GM23338 (cell line): ENCODE measurements at regions not wholly inside any gene's neighbourhood (a gene's known extent, or its start where the extent isn't known, plus 50 kb on each side); places are given as distances from the start of the nearest gene placed in this dataset.

Source experiments
- ATAC-seq: fragments of 200-7000 bp; cut with Tn5 transposase; 3 replicates; pipeline ENCODE4 v1.9.1; 2020
- DNase-seq: peaks from one replicate; pipeline ENCODE4 v3.0.0-alpha.2; 2015; ENCODE audit warnings: low spot score
- H2AFZ ChIP-seq: fragments of 200-600 bp; sonication (generic); 2 replicates; pipeline ENCODE4 v1.8.0; 2016; ENCODE audit warnings: antibody characterized with exemption, mild to moderate bottlenecking, moderate library complexity
- H3F3A ChIP-seq: fragments of 200-600 bp; sonication (generic); replicated peaks from 2 replicates; pipeline ENCODE4 v1.8.0; 2017; ENCODE audit warnings: antibody characterized with exemption, mixed run types, low read depth
- H3K27ac ChIP-seq: fragments of 200-600 bp; sonication (generic); 2 replicates; pipeline ENCODE4 v1.6.1; 2016; ENCODE audit warnings: low read depth
- H3K27me3 ChIP-seq: fragments of 200-600 bp; sonication (generic); 2 replicates; pipeline ENCODE4 v1.8.0; 2016; ENCODE audit warnings: mild to moderate bottlenecking, mixed run types, moderate library complexity; ENCODE audit not compliant: insufficient read depth
- H3K36me3 ChIP-seq: fragments of 200-600 bp; sonication (generic); 2 replicates; pipeline ENCODE4 v1.8.0; 2016; ENCODE audit warnings: mild to moderate bottlenecking; ENCODE audit not compliant: insufficient read depth
- H3K4me1 ChIP-seq: fragments of 200-600 bp; sonication (generic); 2 replicates; pipeline ENCODE4 v1.8.0; 2016; ENCODE audit warnings: mild to moderate bottlenecking, moderate library complexity; ENCODE audit not compliant: insufficient read depth
- H3K4me2 ChIP-seq: fragments of 200-600 bp; sonication (generic); 2 replicates; pipeline ENCODE4 v1.7.1; 2017; ENCODE audit warnings: mixed run types
- H3K4me3 ChIP-seq: fragments of 200-600 bp; sonication (generic); 2 replicates; pipeline ENCODE4 v1.6.1; 2016; ENCODE audit warnings: mixed run types
- H3K79me2 ChIP-seq: fragments of 200-600 bp; sonication (generic); replicated peaks from 2 replicates; pipeline ENCODE4 v1.8.0; 2017; ENCODE audit warnings: mild to moderate bottlenecking; ENCODE audit not compliant: insufficient read depth
- H3K9me2 ChIP-seq: fragments of 200-600 bp; sonication (generic); 2 replicates; pipeline ENCODE4 v1.8.0; 2017; ENCODE audit not compliant: insufficient read depth
- H4K20me1 ChIP-seq: fragments of 200-600 bp; sonication (generic); replicated peaks from 2 replicates; pipeline ENCODE4 v1.8.0; 2017; ENCODE audit warnings: mild to moderate bottlenecking; ENCODE audit not compliant: insufficient read depth
- H3K27ac Mint-ChIP-seq: 2 replicates; pipeline ENCODE4 v1.8.0; 2020; ENCODE audit warnings: inconsistent platforms, mild to moderate bottlenecking, moderate library complexity, mixed read lengths
- H3K27me3 Mint-ChIP-seq: 3 replicates; pipeline ENCODE4 v1.8.0; 2022; ENCODE audit warnings: low read depth, mild to moderate bottlenecking, moderate library complexity, mixed read lengths, inconsistent platforms; ENCODE audit not compliant: insufficient read depth, poor library complexity
- H3K36me3 Mint-ChIP-seq: 3 replicates; pipeline ENCODE4 v1.8.0; 2021; ENCODE audit warnings: low read depth, mild to moderate bottlenecking, inconsistent platforms, moderate library complexity, mixed read lengths
- H3K4me1 Mint-ChIP-seq: 3 replicates; pipeline ENCODE4 v1.8.0; 2020; ENCODE audit warnings: mild to moderate bottlenecking, inconsistent platforms, mixed read lengths
- H3K4me3 Mint-ChIP-seq: 3 replicates; pipeline ENCODE4 v1.8.0; 2021; ENCODE audit warnings: moderate library complexity, mild to moderate bottlenecking, inconsistent platforms, mixed read lengths
- H3K9me3 Mint-ChIP-seq: 3 replicates; pipeline ENCODE4 v1.8.0; 2020; ENCODE audit warnings: moderate library complexity, mild to moderate bottlenecking, inconsistent platforms, mixed read lengths
- CREB1 ChIP-seq: fragments of 250-450 bp; sonication (Bioruptor Pico); IDR thresholded peaks from 2 replicates; pipeline ENCODE4 v1.5.0; 2020; ENCODE audit warnings: low read depth, mild to moderate bottlenecking, moderate library complexity
- CTCF ChIP-seq, 2 experiments: fragments of 200-600 bp in 1 of 2; sonication (generic) in 1 of 2; conservative IDR thresholded peaks; 2 replicates each; pipeline versions ENCODE4 v1.5.1 to v1.6.1; 2016 to 2017; ENCODE audit warnings: antibody characterized with exemption in 2 of 2, low read depth in 2 of 2, mild to moderate bottlenecking in 2 of 2, moderate library complexity in 1 of 2
- ETS1 ChIP-seq: IDR thresholded peaks from 2 replicates; pipeline ENCODE4 v1.6.1; 2016; ENCODE audit warnings: antibody characterized with exemption
- EZH2 ChIP-seq: fragments of 200-600 bp; sonication (generic); IDR thresholded peaks from one replicate; pipeline ENCODE4 v1.8.0; 2017; ENCODE audit warnings: antibody characterized with exemption, mild to moderate bottlenecking, low read depth; ENCODE audit not compliant: unreplicated experiment
- EZH2phosphoT487 ChIP-seq: fragments of 200-600 bp; sonication (generic); IDR thresholded peaks from one replicate; pipeline ENCODE4 v1.8.1; 2018; ENCODE audit warnings: antibody characterized with exemption; ENCODE audit not compliant: unreplicated experiment
- JUNB ChIP-seq: IDR thresholded peaks from one replicate; pipeline ENCODE4 v1.6.1; 2016; ENCODE audit warnings: antibody characterized with exemption; ENCODE audit not compliant: unreplicated experiment
- NANOG ChIP-seq: IDR thresholded peaks from 2 replicates; pipeline ENCODE4 v1.6.1; 2016; ENCODE audit warnings: antibody characterized with exemption, borderline replicate concordance
- POLR2AphosphoS5 ChIP-seq: IDR thresholded peaks from 2 replicates; pipeline ENCODE4 v1.6.1; 2016; ENCODE audit warnings: antibody characterized with exemption, low read depth
- REST ChIP-seq: IDR thresholded peaks from one replicate; pipeline ENCODE4 v1.6.1; 2018; ENCODE audit warnings: antibody characterized with exemption; ENCODE audit not compliant: unreplicated experiment
- STAT1 ChIP-seq: IDR thresholded peaks from one replicate; pipeline ENCODE4 v1.6.1; 2016; ENCODE audit warnings: antibody characterized with exemption; ENCODE audit not compliant: unreplicated experiment
- ZNF114 ChIP-seq: fragments of 250-450 bp; sonication (Bioruptor Pico); IDR thresholded peaks from 2 replicates; pipeline ENCODE4 v1.5.0; 2020; ENCODE audit warnings: mild to moderate bottlenecking, moderate library complexity
- ZNF331 ChIP-seq: fragments of 250-450 bp; sonication (Bioruptor Pico); IDR thresholded peaks from 2 replicates; pipeline ENCODE4 v1.5.0; 2020; ENCODE audit warnings: low read depth, mild to moderate bottlenecking, moderate library complexity
- ZNF462 ChIP-seq: fragments of 250-450 bp; sonication (Bioruptor Pico); IDR thresholded peaks from 2 replicates; pipeline ENCODE4 v1.5.0; 2020; ENCODE audit warnings: mild to moderate bottlenecking, moderate library complexity

- H3K9me3 Mint-ChIP-seq: peaks cover 100% of the 10 kb centered on the region
- no peak overlapping the region for H3K4me3 ChIP-seq
- H3K4me1 Mint-ChIP-seq: no peaks in the 10 kb centered on the region
- no peaks in the 10 kb centered on the region for H3K4me1 ChIP-seq
- no peak overlapping the region for H3K27ac Mint-ChIP-seq
- H3K27me3 Mint-ChIP-seq: no peaks in the 10 kb centered on the region
- peaks cover 10% of the 10 kb centered on the region for H3K36me3 ChIP-seq
- TF ChIP-seq POLR2AphosphoS5: no peak
- no peak for TF ChIP-seq ETS1
- TF ChIP-seq ZNF331 (CRISPR knock-in tag): no peak
- TF ChIP-seq EZH2: no peak
- TF ChIP-seq CTCF (conservative IDR thresholded peaks at IDR 0.05; ENCODE audit: low read depth in 2 of 2): no peak
- TF ChIP-seq EZH2phosphoT487: no peak
- TF ChIP-seq JUNB: no peak
- TF ChIP-seq NANOG: no peak
- no peak for TF ChIP-seq ZNF114 (CRISPR knock-in tag)
- no peak for TF ChIP-seq STAT1
- TF ChIP-seq CREB1 (CRISPR knock-in tag): no peak
- no peak for TF ChIP-seq REST
- TF ChIP-seq ZNF462: no peak
- H3K27ac ChIP-seq: no peak overlapping the region
- DNase-seq (no peak), ATAC-seq (no peak)
- H2AFZ ChIP-seq: no peak overlapping the region
- no peaks in the 10 kb centered on the region for H3K79me2 ChIP-seq
- no peaks in the 10 kb centered on the region for H4K20me1 ChIP-seq
- H3K9me2 ChIP-seq: no peaks in the 10 kb centered on the region
- H3K27me3 ChIP-seq: no peaks in the 10 kb centered on the region
- no peak overlapping the region for H3K4me3 Mint-ChIP-seq
- H3K4me2 ChIP-seq: no peak overlapping the region
- peaks cover 25% of the 10 kb centered on the region for H3K36me3 Mint-ChIP-seq
- H3F3A ChIP-seq: no peaks in the 10 kb centered on the region
These were observed 1507.1 kb downstream of the UQCRFS1 start for GRCh38 chr19:27705896-27706295.
